ENCODE measurements at regions not wholly inside any gene's neighbourhood (a gene's known extent, or its start where the extent isn't known, plus 50 kb on each side); places are given as distances from the start of the nearest gene placed in this dataset.
A peak's percentile ranks its signal among the peaks of the same experiment; 100 is the strongest.

DNA sequence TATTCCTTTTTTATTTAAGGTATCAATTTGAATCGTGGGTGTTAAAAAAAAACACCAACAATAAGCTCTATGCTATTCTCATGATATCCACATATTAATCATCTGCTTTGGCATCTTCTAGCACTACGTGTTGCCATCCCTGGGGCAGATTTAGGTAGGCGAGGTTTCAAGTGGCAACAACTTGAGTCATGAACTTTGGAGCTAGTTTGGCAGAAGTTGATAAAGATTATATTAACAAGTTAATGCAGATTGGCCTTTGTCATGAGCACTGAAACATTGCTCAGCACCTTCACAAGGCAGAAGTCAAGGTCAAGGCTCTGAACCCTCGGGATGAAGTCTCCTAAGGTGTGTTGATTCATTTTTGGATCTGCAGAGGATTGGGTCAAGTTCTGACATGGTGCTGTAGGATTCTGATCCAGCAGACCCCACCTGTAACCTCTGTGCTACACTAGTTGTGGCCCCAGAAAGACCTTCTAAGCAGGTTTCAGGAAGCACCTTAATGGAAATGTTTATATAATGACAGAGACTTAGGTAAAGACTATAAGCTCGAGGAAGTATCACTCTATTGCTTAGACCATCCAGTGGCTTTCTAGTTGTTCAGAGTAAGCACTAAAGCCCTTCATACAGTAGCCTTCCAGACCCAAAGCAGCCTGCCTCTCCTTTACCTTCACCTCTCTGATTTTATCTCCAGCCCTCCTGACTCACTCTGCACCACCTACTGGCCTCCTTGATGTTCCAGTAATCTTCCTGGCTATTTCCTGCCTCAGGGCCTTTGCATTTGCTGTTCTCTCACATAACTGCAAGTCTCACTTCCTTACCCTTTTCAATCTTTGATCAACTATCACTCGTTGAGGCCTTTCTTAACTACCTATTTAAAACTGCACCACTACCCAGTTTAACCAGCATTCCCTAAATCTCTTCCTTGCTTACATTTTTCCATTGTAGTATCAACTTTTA, 117.0 kb upstream of the SLC4A4 start:
- intact Hi-C loops (cut with DNase I), result no loop called here
- no peak for DNase-seq (ENCODE audit: low spot score in 2 of 2)
- no peaks in the 10 kb centered on the region for H3K36me3 ChIP-seq
- no peaks in the 10 kb centered on the region for H3K4me1 ChIP-seq
- H3K9me3 ChIP-seq, result no peaks in the 10 kb centered on the region
- H3K27me3 ChIP-seq, result no peaks in the 10 kb centered on the region
- TF ChIP-seq, protein P1, sequence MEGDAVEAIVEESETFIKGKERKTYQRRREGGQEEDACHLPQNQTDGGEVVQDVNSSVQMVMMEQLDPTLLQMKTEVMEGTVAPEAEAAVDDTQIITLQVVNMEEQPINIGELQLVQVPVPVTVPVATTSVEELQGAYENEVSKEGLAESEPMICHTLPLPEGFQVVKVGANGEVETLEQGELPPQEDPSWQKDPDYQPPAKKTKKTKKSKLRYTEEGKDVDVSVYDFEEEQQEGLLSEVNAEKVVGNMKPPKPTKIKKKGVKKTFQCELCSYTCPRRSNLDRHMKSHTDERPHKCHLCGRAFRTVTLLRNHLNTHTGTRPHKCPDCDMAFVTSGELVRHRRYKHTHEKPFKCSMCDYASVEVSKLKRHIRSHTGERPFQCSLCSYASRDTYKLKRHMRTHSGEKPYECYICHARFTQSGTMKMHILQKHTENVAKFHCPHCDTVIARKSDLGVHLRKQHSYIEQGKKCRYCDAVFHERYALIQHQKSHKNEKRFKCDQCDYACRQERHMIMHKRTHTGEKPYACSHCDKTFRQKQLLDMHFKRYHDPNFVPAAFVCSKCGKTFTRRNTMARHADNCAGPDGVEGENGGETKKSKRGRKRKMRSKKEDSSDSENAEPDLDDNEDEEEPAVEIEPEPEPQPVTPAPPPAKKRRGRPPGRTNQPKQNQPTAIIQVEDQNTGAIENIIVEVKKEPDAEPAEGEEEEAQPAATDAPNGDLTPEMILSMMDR (IDR thresholded peaks at IDR 0.05), result no peak
- no peak overlapping the region for H3K4me3 ChIP-seq
- no peak overlapping the region for H3K27ac ChIP-seq

DNA sequence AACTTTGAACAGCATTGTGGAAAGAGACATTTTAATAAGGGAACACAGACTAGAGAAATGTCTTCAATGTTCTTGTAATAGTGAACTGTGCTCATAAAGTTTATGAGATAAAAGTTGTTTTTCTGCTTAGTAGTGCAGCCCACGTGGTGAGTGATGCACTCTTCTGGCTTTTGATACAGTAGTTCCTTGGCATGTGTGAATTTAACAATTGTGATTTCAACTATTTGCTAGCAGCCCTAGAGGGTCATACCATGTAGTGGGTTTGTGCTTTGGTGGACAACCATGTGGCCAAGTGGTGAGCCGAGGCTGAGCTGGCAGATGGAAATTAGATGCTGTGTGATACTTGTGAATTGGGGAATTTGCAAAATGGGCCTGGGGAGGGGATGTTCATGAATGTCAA, 116.2 kb upstream of the SLC4A4 start:
- Histone ChIP-seq H3K36me3 (no peaks in the 10 kb centered on the region), H3K9me3 (no peaks in the 10 kb centered on the region), H3K27me3 (no peaks in the 10 kb centered on the region), H3K27ac (no peak overlapping the region), H3K4me1 (no peaks in the 10 kb centered on the region), H3K4me3 (no peak overlapping the region)
- TF ChIP-seq, protein P1 (IDR thresholded peaks at IDR 0.05), result no peak
- intact Hi-C loops (cut with DNase I), result no loop called here
- DNase-seq (ENCODE audit: low spot score in 2 of 2), result no peak

DNA sequence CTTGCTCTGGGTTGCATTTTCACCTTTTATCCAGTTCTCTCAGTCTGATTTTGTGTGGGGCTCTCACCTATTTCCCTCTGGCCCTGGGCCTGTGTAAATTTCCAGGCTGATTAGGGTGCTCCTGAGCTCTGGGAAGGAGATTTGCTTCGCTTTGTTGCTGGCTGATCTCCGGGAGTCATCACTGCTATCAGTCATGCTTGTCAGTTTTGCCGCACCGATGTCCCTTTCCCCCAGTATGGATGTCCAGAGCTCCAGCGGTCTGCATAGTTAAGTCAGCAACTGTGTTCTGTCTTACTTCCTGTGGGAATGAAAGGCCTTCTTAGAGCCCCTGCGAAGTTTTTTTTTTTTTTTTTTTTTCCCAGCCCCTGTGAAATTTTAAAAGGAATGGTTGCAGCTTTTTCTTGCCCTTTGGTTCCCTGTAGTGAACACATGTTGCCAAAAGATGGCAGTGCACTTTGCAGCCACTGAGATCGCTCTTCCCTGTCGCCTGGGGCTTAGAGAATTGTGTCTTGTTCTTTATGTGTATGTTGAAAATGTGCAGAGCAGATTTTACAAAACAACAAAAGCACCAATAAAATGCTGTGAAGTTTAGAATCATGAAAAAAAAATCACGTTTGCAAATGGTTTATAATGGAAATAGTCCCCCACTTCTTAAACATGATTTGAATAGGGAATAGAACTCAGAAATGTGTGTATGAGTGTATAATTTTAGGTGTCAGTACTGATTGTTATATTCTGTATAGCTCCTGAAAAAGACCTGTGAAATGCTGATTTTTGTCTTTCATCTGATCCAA, 109.1 kb upstream of the SLC4A4 start:
- TF ChIP-seq, protein P1 (IDR thresholded peaks at IDR 0.05), result peak; percentile 40 to 79 (median 71)
- no peaks in the 10 kb centered on the region for H3K36me3 ChIP-seq
- peaks cover 0 to 13% of the 10 kb centered on the region in 2 donors for H3K4me1 ChIP-seq
- H3K27me3 ChIP-seq, result no peaks in the 10 kb centered on the region
- H3K4me3 ChIP-seq, result no peak overlapping the region
- peak overlapping the region in 1 of 2 donors; percentile 35 for H3K27ac ChIP-seq
- intact Hi-C loops (cut with DNase I), result loop anchor here (2.0 to 5.0 kb wide), 2 partner anchors 323 to 483 kb away; no protein-coding TSS in a partner anchor
- H3K9me3 ChIP-seq, result no peaks in the 10 kb centered on the region
- no peak for DNase-seq (ENCODE audit: low spot score in 2 of 2)

DNA sequence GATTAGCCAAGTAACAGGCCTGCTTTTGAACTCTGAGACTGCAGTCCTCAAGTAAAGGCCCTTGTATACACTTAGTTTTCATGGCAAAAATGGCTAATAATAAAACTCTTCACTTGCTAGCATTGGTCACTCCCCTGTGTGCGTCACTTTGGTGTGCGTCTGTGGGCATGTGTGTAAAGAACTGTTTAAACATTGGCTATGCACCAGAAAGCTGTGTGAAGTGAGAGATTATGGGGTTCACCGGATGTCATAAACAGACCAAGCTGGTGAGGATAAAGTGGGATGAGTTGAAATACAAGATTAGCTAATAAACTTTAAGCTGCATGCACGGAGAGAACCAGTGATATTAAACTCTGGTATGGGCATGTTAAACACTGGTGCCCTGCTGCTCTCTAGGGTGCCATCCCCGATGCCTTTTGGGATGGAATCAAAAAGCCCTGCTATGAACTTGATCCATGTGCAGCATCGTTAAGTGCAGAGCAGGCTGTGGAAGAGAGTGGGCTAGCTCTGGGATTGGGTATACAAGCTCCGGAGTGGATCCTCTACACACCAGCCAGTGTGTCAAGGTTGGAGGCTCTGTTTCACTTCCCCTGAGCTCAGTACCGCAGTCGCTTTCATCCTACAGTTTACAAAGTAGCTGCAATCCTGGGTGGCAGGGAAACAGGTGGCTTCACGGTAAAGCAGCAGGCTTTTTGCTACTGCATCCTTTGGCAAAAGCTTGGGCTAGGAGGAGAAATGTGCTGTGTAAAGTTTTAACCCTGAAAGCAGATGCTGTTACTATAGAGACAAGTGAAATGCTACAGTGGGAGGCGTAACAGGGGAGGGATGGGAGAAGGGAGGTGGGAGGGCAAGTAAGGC, 108.3 kb upstream of the SLC4A4 start:
- TF ChIP-seq, protein P1 (IDR thresholded peaks at IDR 0.05), result no peak
- H3K9me3 ChIP-seq, result no peaks in the 10 kb centered on the region
- intact Hi-C loops (cut with DNase I), result loop anchor here (1.0 to 5.0 kb wide), 3 partner anchors 44 to 482 kb away; no protein-coding TSS in a partner anchor
- H3K4me1 ChIP-seq, result peaks cover 0 to 13% of the 10 kb centered on the region in 2 donors
- no peaks in the 10 kb centered on the region for H3K27me3 ChIP-seq
- peak overlapping the region; percentile 35 to 44 for H3K27ac ChIP-seq
- peak overlapping the region in 1 of 2 donors; percentile 40 for H3K4me3 ChIP-seq
- no peak for DNase-seq (ENCODE audit: low spot score in 2 of 2)
- H3K36me3 ChIP-seq, result no peaks in the 10 kb centered on the region
